Inflammatory macrophage (primary cell): ENCODE measurements at regions not wholly inside any gene's neighbourhood (a gene's known extent, or its start where the extent isn't known, plus 50 kb on each side); places are given as distances from the start of the nearest gene placed in this dataset.
"Not testable (repeated sequence)": the region's sequence is repeated elsewhere in the genome, so short reads cannot be mapped to it uniquely, and the experiment has no call there.

Experiments used
- DNase-seq, 2 donors: peaks; one replicate each; pipeline ENCODE4 v3.0.0-alpha.2; 2020 to 2022

- DNase-seq: no peak
Measured at GRCh38 chr4:91838181-91838861, 465.4 kb upstream of the GRID2 start.

GRCh38 chr4:91840359-91840758, 463.4 kb upstream of the GRID2 start:
- DNase-seq: no peak

- no peak for DNase-seq
Measured at GRCh38 chr4:91846233-91846632, 457.5 kb upstream of the GRID2 start.

GRCh38 chr4:91851456-91851855, 452.3 kb upstream of the GRID2 start:
- no peak for DNase-seq

GRCh38 chr4:91887926-91888325, 415.8 kb upstream of the GRID2 start:
- no peak for DNase-seq

DNA sequence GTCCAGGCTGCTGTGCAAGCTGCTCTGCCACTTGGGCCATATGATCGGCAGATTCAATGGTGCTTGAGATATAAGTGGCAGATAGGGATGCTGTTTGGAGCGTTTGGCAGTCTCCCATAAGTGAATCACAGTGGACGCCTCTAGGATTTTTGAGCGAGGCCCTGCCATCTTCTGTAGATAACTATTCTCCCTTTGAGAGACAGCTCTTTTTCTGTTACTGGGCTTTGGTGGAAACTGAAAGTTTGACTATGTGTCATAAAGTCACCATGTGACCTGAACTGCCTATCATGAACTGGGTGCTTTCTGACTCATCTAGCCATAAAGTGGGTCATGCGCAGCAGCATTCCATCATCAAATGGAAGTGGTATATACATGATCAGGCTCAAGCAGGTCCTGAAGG, 412.5 kb upstream of the GRID2 start:
- DNase-seq: not testable (repeated sequence)

GRCh38 chr4:91894006-91894405, 409.8 kb upstream of the GRID2 start:
- no peak for DNase-seq

- DNase-seq: no peak
Measured at GRCh38 chr4:91904556-91904955, 399.2 kb upstream of the GRID2 start.

DNA sequence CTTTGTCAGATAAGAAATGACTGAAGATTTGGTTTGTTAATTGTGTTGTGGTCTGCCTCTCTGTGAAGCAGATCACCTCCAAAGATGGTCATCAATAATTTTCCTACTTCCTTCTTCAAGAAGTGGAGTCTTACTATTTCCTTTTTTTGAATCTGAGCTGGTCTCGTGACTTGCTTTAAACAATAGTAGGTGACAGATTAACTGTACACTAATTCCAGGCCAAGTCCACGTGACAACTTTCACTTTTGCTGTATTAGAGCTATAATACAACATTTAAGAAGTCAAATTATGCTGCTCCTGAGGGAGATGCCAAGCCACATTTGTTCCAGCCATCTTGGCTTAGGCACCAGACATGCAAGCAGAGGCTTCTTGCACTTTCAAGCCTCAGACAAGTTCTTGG, 393.8 kb upstream of the GRID2 start:
- DNase-seq: no peak

DNA sequence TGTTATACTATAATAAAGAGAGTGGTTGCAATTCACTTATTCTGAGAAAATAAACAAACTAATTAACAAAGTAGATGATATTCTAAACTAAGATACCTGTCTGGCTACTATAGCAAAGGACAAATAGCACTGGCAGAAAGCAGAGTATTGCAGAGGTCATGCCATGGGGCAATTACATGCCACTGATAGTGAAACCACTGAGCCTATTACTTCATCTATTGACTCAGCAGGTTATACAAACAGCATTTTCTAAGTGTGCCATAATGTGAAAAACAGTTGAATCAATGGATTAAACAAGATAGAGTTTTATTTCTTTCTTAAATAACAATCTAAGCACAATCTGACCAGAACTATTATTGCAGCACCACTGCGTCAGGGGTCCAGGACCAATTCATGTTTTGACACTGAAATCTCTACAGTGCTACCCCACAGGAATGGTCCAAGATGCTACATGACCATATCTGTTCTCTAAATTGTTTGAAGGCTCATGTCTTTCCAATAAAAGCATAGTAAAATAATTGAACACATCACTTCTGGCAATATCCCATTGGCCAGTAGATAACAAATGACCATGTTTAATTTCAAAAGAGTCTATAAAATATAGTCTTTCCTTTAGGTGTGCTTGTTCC, 389.5 kb upstream of the GRID2 start:
- DNase-seq: no peak

GRCh38 chr4:91916219-91916618, 387.5 kb upstream of the GRID2 start:
- no peak for DNase-seq

GRCh38 chr4:91924625-91925024, 379.1 kb upstream of the GRID2 start:
- no peak for DNase-seq

DNA sequence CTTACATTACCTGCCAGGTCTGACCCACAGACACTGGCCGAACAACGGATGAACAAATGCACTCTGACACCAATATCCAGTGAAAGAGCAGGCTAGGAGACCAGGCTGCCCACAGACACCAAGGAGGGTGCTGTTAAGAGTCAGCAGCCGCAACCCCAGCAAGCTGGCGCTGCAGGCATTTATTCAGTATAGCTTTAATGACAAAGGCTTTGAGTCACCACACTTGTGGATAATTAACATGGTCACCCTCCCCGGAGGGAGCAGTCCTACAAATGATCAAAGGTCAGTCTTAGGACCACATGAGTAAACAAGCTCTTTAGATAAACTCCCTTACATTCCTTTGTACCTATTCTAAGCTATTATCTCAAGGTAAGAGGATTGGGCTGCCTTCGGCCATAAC, 368.5 kb upstream of the GRID2 start:
- no peak for DNase-seq

DNA sequence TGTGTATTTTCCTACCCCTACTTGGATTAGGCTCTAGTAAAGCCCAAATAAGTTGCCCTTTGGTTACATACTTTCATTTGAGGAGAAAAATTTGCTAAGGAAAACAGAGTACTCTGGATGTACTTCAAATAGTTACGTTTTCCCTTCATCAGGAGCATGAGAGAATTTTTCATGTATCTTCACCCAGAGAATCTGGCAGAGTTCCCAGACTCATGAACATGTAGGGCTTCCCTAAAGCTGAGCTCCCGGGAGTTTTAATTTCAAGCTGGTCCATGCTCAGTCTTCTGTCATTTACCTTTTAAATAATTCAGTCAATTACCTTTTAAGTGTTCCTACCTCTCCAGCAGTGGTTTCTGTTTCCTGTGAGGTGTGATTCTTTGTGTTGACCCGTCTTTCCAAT, 367.5 kb upstream of the GRID2 start:
- DNase-seq: no peak

- no peak for DNase-seq
Measured at GRCh38 chr4:91957963-91958362, 345.8 kb upstream of the GRID2 start.

DNA sequence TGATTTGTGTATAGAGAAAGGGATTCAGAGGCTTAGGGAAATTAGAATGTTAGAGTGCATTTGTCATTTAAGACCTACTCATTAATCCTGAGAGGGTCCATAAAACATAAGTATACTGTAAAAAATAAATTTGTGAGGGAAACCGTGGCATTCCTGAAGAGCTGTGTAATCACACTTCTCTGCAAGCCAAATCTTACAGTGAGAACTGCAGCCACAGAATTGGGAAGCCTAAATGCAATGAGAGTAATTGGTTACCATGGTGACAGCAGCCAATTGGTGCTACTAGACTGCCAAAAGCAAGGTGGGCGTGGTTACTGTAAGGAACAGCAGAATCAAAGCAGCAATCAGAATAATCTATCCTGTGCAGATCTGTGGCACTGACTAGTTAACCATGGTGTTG, 345.2 kb upstream of the GRID2 start:
- no peak for DNase-seq

DNA sequence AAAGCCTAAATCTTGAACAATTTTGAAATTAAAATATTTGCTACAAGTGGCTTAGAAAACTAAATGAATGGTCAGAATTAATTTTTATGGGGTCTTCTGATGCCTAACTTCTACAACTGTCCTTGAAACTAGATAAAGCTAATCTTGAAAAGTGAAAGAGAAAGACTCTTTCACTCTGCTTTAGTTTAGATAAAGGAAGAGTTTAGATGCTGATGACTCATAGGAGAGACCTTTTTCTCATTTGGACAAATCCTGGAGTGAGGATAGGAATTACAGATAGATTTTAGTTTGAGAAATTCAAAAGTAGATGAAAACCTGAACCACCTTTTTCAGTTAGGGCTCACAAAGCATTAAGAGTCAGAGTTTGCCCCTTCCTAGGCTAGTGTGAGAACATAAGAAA, 342.3 kb upstream of the GRID2 start:
- no peak for DNase-seq

- no peak for DNase-seq
Measured at GRCh38 chr4:91963486-91963885, 340.3 kb upstream of the GRID2 start.

- DNase-seq: no peak
Measured at GRCh38 chr4:91965166-91965565, 338.6 kb upstream of the GRID2 start.

DNA sequence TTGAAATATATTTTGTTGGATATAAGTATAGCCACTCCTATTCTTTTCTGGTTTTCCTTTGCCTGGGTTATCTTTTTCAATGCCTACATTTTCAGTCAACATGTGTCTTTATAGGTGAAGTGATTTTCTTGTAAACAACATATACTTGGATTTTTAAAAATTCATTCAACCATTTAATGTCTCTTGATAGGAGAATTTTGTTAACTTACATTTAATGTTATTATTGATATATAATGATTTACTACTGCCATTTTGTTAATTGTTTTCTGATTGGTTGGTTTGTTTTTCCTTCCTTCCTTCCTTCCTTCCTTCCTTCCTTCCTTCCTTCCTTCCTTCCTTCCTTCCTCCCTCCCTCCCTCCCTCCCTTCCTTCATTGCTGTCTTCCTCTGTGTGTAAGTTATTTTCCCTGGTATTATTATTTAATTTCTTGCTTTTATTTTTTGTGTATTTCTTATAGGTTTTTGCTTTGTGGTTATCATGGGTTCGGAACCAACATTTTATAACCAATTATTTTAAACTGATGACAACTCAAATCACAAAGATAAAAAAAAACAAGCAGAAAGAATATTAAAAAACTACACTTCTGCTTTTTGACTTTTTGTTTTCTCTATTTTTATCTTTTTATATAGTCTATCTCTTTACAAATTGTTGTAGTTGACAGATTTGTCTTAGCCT, 330.1 kb upstream of the GRID2 start:
- no peak for DNase-seq

- DNase-seq: no peak
Measured at GRCh38 chr4:91984466-91984865, 319.3 kb upstream of the GRID2 start.

DNA sequence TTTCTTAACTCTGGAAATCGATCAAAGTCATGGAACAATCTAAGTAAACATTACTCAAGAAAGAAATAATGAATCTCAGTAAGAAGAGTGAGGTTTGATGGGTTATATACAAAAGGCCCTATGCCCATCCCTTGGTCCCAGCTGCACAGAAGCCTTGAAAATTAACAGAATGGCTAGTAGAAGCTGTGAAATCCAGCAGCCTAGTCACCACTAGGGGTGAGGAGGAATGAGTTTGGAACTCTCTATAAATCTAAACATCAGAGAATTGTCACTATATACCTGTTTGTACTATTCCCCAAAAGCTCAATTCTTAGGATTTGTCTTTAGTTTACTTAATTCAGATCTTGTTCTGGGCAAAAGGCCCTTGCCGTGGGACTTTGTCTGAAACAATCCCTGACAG, 313.9 kb upstream of the GRID2 start:
- no peak for DNase-seq

DNA sequence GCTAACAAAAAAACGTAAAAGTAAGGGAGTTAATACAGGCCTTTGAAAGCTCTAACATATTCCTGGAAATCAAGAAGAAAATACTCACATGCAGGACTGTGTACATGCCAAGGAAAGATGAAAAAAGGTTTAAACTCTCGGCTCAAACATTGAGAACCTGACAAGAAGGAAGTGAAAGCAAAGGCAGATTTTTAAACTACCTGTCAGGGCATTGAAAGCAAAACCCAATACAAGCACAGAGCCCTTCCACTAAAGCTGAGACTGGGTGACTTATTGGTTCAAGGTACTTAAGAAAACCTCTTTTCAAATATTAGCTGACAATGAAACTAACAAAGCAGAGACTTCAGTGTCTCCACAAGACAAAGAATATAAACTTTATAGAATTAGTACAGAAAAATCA, 313.0 kb upstream of the GRID2 start:
- DNase-seq: no peak

- DNase-seq: no peak
Measured at GRCh38 chr4:91997045-91997444, 306.7 kb upstream of the GRID2 start.
